ENCODE measurements at regions not wholly inside any gene's neighbourhood (a gene's known extent, or its start where the extent isn't known, plus 50 kb on each side); places are given as distances from the start of the nearest gene placed in this dataset.
"Not testable (repeated sequence)": the region's sequence is repeated elsewhere in the genome, so short reads cannot be mapped to it uniquely, and the experiment has no call there.

- no peaks in the 10 kb centered on the region for H3K36me3 Mint-ChIP-seq
- H3K9me3 ChIP-seq: no peaks in the 10 kb centered on the region
- no peaks in the 10 kb centered on the region for H3K9me3 Mint-ChIP-seq
- peaks cover 0 to 2% (median 0%) of the 10 kb centered on the region in 3 donors for H3K4me1 Mint-ChIP-seq
- H3K27me3 Mint-ChIP-seq: no peaks in the 10 kb centered on the region
- ATAC-seq (replicated peaks in 1 of 4): no peak
- no peak overlapping the region for H3K27ac Mint-ChIP-seq
- no peaks in the 10 kb centered on the region for H3K36me3 ChIP-seq (ENCODE audit: control insufficient read depth in 2 of 2, extremely low read depth in 1 of 2, insufficient read depth in 1 of 2, low read length in 1 of 2)
- no peak for DNase-seq
- WGBS (ENCODE audit: insufficient coverage): 83% methylated on average over 1 of the region's 6 CpGs
- CTCF ChIA-PET: no interaction called here
- POLR2A ChIA-PET: interaction anchor here in 1 of 2 donors (0.7 kb wide), 1 partner anchor 13 kb away, joined by 5 read pairs; no protein-coding TSS in a partner anchor
- no peak overlapping the region for H3K4me3 Mint-ChIP-seq
- no peak overlapping the region for H3K4me3 ChIP-seq (ENCODE audit: control insufficient read depth in 1 of 2, extremely low read depth in 1 of 2, low read length in 1 of 2)
- H3K27me3 ChIP-seq (replicated peaks in 1 of 2; ENCODE audit: control insufficient read depth in 2 of 2, extremely low read depth in 1 of 2, insufficient read depth in 2 of 2, low read length in 1 of 2): no peaks in the 10 kb centered on the region
- H3K27ac ChIP-seq (ENCODE audit: low read length): no peak overlapping the region
- no peaks in the 10 kb centered on the region for H3K4me1 ChIP-seq (ENCODE audit: control insufficient read depth in 1 of 2, extremely low read depth in 1 of 2, insufficient read depth in 2 of 2, low read length in 2 of 2)
Measured at GRCh38 chr3:171525437-171525836, 65.2 kb upstream of the TNIK start.

GRCh38 chr3:171524921-171525310 lies 64.7 kb upstream of the TNIK start:
- no peak overlapping the region for H3K4me3 Mint-ChIP-seq
- H3K9me3 Mint-ChIP-seq: no peaks in the 10 kb centered on the region
- H3K36me3 Mint-ChIP-seq: no peaks in the 10 kb centered on the region
- POLR2A ChIA-PET: no interaction called here
- Histone ChIP-seq H3K36me3 (ENCODE audit: control insufficient read depth in 2 of 2, extremely low read depth in 1 of 2, insufficient read depth in 1 of 2, low read length in 1 of 2) (no peaks in the 10 kb centered on the region), H3K27me3 (replicated peaks in 1 of 2; ENCODE audit: control insufficient read depth in 2 of 2, extremely low read depth in 1 of 2, insufficient read depth in 2 of 2, low read length in 1 of 2) (no peaks in the 10 kb centered on the region), H3K27ac (ENCODE audit: low read length) (no peak overlapping the region), H3K4me1 (ENCODE audit: control insufficient read depth in 1 of 2, extremely low read depth in 1 of 2, insufficient read depth in 2 of 2, low read length in 2 of 2) (no peaks in the 10 kb centered on the region), H3K9me3 (no peaks in the 10 kb centered on the region), H3K4me3 (ENCODE audit: control insufficient read depth in 1 of 2, extremely low read depth in 1 of 2, low read length in 1 of 2) (no peak overlapping the region)
- H3K27me3 Mint-ChIP-seq: no peaks in the 10 kb centered on the region
- peaks cover 0 to 2% (median 0%) of the 10 kb centered on the region in 3 donors for H3K4me1 Mint-ChIP-seq
- CTCF ChIA-PET: no interaction called here
- DNase-seq (no peak), ATAC-seq (replicated peaks in 1 of 4) (no peak)
- H3K27ac Mint-ChIP-seq: no peak overlapping the region
- WGBS (ENCODE audit: insufficient coverage): 100% methylated on average over 1 of the region's 4 CpGs

GRCh38 chr3:171522651-171523050 lies 62.4 kb upstream of the TNIK start:
- no peaks in the 10 kb centered on the region for H3K27me3 ChIP-seq (replicated peaks in 1 of 2; ENCODE audit: control insufficient read depth in 2 of 2, extremely low read depth in 1 of 2, insufficient read depth in 2 of 2, low read length in 1 of 2)
- H3K27ac ChIP-seq (ENCODE audit: low read length): no peak overlapping the region
- CTCF ChIA-PET: interaction anchor here in 1 of 2 donors (1.1 kb wide), 1 partner anchor 28 kb away, joined by 3 read pairs; no protein-coding TSS in a partner anchor
- H3K27me3 Mint-ChIP-seq: no peaks in the 10 kb centered on the region
- H3K4me1 Mint-ChIP-seq: peaks cover 0 to 2% (median 0%) of the 10 kb centered on the region in 3 donors
- WGBS (ENCODE audit: insufficient coverage): 100% methylated on average over 1 of the region's 4 CpGs
- no peak overlapping the region for H3K27ac Mint-ChIP-seq
- H3K9me3 ChIP-seq: no peaks in the 10 kb centered on the region
- no peaks in the 10 kb centered on the region for H3K36me3 Mint-ChIP-seq
- no peak for DNase-seq
- ATAC-seq (replicated peaks in 1 of 4): no peak
- no peak overlapping the region for H3K4me3 ChIP-seq (ENCODE audit: control insufficient read depth in 1 of 2, extremely low read depth in 1 of 2, low read length in 1 of 2)
- H3K36me3 ChIP-seq (ENCODE audit: control insufficient read depth in 2 of 2, extremely low read depth in 1 of 2, insufficient read depth in 1 of 2, low read length in 1 of 2): no peaks in the 10 kb centered on the region
- no peak overlapping the region for H3K4me3 Mint-ChIP-seq
- POLR2A ChIA-PET: no interaction called here
- H3K9me3 Mint-ChIP-seq: no peaks in the 10 kb centered on the region
- H3K4me1 ChIP-seq (ENCODE audit: control insufficient read depth in 1 of 2, extremely low read depth in 1 of 2, insufficient read depth in 2 of 2, low read length in 2 of 2): no peaks in the 10 kb centered on the region

- H3K9me3 ChIP-seq; CTCF ChIA-PET; H3K9me3 Mint-ChIP-seq; H3K36me3 ChIP-seq (ENCODE audit: control insufficient read depth in 2 of 2, extremely low read depth in 1 of 2, insufficient read depth in 1 of 2, low read length in 1 of 2); H3K4me1 ChIP-seq (ENCODE audit: control insufficient read depth in 1 of 2, extremely low read depth in 1 of 2, insufficient read depth in 2 of 2, low read length in 2 of 2); H3K27ac Mint-ChIP-seq; H3K4me1 Mint-ChIP-seq; H3K4me3 ChIP-seq (ENCODE audit: control insufficient read depth in 1 of 2, extremely low read depth in 1 of 2, low read length in 1 of 2); POLR2A ChIA-PET; H3K27ac ChIP-seq (ENCODE audit: low read length); H3K27me3 Mint-ChIP-seq; ATAC-seq (replicated peaks in 1 of 4); H3K27me3 ChIP-seq (replicated peaks in 1 of 2; ENCODE audit: control insufficient read depth in 2 of 2, extremely low read depth in 1 of 2, insufficient read depth in 2 of 2, low read length in 1 of 2); DNase-seq; H3K36me3 Mint-ChIP-seq; H3K4me3 Mint-ChIP-seq: not testable (repeated sequence)
- no CpG with 5 or more reads among the region's 2 CpGs for WGBS (ENCODE audit: insufficient coverage)
Measured at GRCh38 chr3:171519423-171519822, 59.2 kb upstream of the TNIK start.

- DNase-seq: no peak
- Histone ChIP-seq H3K27ac (ENCODE audit: low read length) (no peak overlapping the region), H3K36me3 (ENCODE audit: control insufficient read depth in 2 of 2, extremely low read depth in 1 of 2, insufficient read depth in 1 of 2, low read length in 1 of 2) (no peaks in the 10 kb centered on the region), H3K27me3 (replicated peaks in 1 of 2; ENCODE audit: control insufficient read depth in 2 of 2, extremely low read depth in 1 of 2, insufficient read depth in 2 of 2, low read length in 1 of 2) (no peaks in the 10 kb centered on the region), H3K4me3 (ENCODE audit: control insufficient read depth in 1 of 2, extremely low read depth in 1 of 2, low read length in 1 of 2) (no peak overlapping the region), H3K4me1 (ENCODE audit: control insufficient read depth in 1 of 2, extremely low read depth in 1 of 2, insufficient read depth in 2 of 2, low read length in 2 of 2) (no peaks in the 10 kb centered on the region), H3K9me3 (no peaks in the 10 kb centered on the region)
- ATAC-seq (replicated peaks in 1 of 4): no peak
- Mint-ChIP-seq H3K4me1 (peaks cover 0 to 5% (median 0%) of the 10 kb centered on the region in 3 donors), H3K36me3 (no peaks in the 10 kb centered on the region), H3K27ac (no peak overlapping the region), H3K4me3 (no peak overlapping the region), H3K27me3 (no peaks in the 10 kb centered on the region), H3K9me3 (no peaks in the 10 kb centered on the region)
- ChIA-PET POLR2A (no interaction called here), CTCF (no interaction called here)
- 80% methylated on average over 1 of the region's 2 CpGs for WGBS (ENCODE audit: insufficient coverage)
Measured at GRCh38 chr3:171516765-171517164, 56.6 kb upstream of the TNIK start.

GRCh38 chr3:171514466-171514865 lies 54.3 kb upstream of the TNIK start:
- WGBS (ENCODE audit: insufficient coverage): no CpG with 5 or more reads among the region's 2 CpGs
- Histone ChIP-seq H3K4me3 (ENCODE audit: control insufficient read depth in 1 of 2, extremely low read depth in 1 of 2, low read length in 1 of 2) (no peak overlapping the region), H3K9me3 (no peaks in the 10 kb centered on the region), H3K36me3 (ENCODE audit: control insufficient read depth in 2 of 2, extremely low read depth in 1 of 2, insufficient read depth in 1 of 2, low read length in 1 of 2) (no peaks in the 10 kb centered on the region), H3K27me3 (replicated peaks in 1 of 2; ENCODE audit: control insufficient read depth in 2 of 2, extremely low read depth in 1 of 2, insufficient read depth in 2 of 2, low read length in 1 of 2) (no peaks in the 10 kb centered on the region), H3K27ac (ENCODE audit: low read length) (no peak overlapping the region), H3K4me1 (ENCODE audit: control insufficient read depth in 1 of 2, extremely low read depth in 1 of 2, insufficient read depth in 2 of 2, low read length in 2 of 2) (no peaks in the 10 kb centered on the region)
- POLR2A ChIA-PET: no interaction called here
- H3K9me3 Mint-ChIP-seq: no peaks in the 10 kb centered on the region
- ATAC-seq (replicated peaks in 1 of 4) (no peak), DNase-seq (no peak)
- CTCF ChIA-PET: no interaction called here
- no peaks in the 10 kb centered on the region for H3K27me3 Mint-ChIP-seq
- no peaks in the 10 kb centered on the region for H3K36me3 Mint-ChIP-seq
- H3K27ac Mint-ChIP-seq: no peak overlapping the region
- H3K4me3 Mint-ChIP-seq: no peak overlapping the region
- H3K4me1 Mint-ChIP-seq: peaks cover 0 to 5% (median 0%) of the 10 kb centered on the region in 3 donors

GRCh38 chr3:171511450-171511849 lies 51.2 kb upstream of the TNIK start:
- ChIA-PET CTCF (interaction anchor here in 1 of 2 donors (0.6 kb wide), 1 partner anchor 23 kb away, joined by 4 read pairs; no protein-coding TSS in a partner anchor), POLR2A (no interaction called here)
- Histone ChIP-seq H3K36me3 (ENCODE audit: control insufficient read depth in 2 of 2, extremely low read depth in 1 of 2, insufficient read depth in 1 of 2, low read length in 1 of 2) (no peaks in the 10 kb centered on the region), H3K27me3 (replicated peaks in 1 of 2; ENCODE audit: control insufficient read depth in 2 of 2, extremely low read depth in 1 of 2, insufficient read depth in 2 of 2, low read length in 1 of 2) (no peaks in the 10 kb centered on the region), H3K4me1 (ENCODE audit: control insufficient read depth in 1 of 2, extremely low read depth in 1 of 2, insufficient read depth in 2 of 2, low read length in 2 of 2) (no peaks in the 10 kb centered on the region), H3K9me3 (no peaks in the 10 kb centered on the region), H3K4me3 (ENCODE audit: control insufficient read depth in 1 of 2, extremely low read depth in 1 of 2, low read length in 1 of 2) (no peak overlapping the region), H3K27ac (ENCODE audit: low read length) (no peak overlapping the region)
- Mint-ChIP-seq H3K9me3 (no peaks in the 10 kb centered on the region), H3K27me3 (no peaks in the 10 kb centered on the region), H3K4me3 (no peak overlapping the region), H3K27ac (no peak overlapping the region), H3K4me1 (peaks cover 0 to 5% (median 0%) of the 10 kb centered on the region in 3 donors), H3K36me3 (no peaks in the 10 kb centered on the region)
- ATAC-seq (replicated peaks in 1 of 4): no peak
- no peak for DNase-seq
- WGBS (ENCODE audit: insufficient coverage): 100% methylated on average over 1 of the region's 2 CpGs
